ENCODE measurements at regions not wholly inside any gene's neighbourhood (a gene's known extent, or its start where the extent isn't known, plus 50 kb on each side); places are given as distances from the start of the nearest gene placed in this dataset.

GRCh38 chr6:144918073-144918472 lies 632.9 kb downstream of the UTRN start:
- TF ChIP-seq CTCF (IDR thresholded peaks at IDR 0.05) = no peak
- no peak for TF ChIP-seq POLR2A (IDR thresholded peaks at IDR 0.05)
- TF ChIP-seq EP300 (IDR thresholded peaks at IDR 0.05) = no peak
